GM19240 (cell line): ENCODE measurements at regions not wholly inside any gene's neighbourhood (a gene's known extent, or its start where the extent isn't known, plus 50 kb on each side); places are given as distances from the start of the nearest gene placed in this dataset.

Source experiments
- DNase-seq: peaks from one replicate; pipeline ENCODE4 v3.0.0; 2011; ENCODE audit warnings: low spot score; ENCODE audit not compliant: insufficient read length

DNA sequence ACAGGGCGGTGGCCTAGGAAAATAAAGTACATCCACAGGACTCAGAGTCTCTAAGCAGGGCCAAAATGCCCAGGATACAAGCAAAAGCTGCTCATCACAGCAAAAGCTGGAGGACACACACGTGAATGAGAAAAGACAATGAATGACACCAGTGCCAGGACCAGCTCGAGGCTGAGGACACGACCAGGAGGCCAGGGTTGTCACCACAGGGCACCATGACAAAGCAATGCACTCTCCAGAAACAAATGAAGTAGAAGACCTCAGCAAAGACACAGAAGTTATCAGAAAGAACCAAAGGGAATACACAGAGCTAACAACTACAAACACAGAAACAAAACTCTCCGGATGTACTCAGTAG, 92.1 kb downstream of the FOXL3 start:
- no peak for DNase-seq

- DNase-seq: no peak
Measured at GRCh38 chr7:386385-386784, 96.4 kb downstream of the FOXL3 start.

DNA sequence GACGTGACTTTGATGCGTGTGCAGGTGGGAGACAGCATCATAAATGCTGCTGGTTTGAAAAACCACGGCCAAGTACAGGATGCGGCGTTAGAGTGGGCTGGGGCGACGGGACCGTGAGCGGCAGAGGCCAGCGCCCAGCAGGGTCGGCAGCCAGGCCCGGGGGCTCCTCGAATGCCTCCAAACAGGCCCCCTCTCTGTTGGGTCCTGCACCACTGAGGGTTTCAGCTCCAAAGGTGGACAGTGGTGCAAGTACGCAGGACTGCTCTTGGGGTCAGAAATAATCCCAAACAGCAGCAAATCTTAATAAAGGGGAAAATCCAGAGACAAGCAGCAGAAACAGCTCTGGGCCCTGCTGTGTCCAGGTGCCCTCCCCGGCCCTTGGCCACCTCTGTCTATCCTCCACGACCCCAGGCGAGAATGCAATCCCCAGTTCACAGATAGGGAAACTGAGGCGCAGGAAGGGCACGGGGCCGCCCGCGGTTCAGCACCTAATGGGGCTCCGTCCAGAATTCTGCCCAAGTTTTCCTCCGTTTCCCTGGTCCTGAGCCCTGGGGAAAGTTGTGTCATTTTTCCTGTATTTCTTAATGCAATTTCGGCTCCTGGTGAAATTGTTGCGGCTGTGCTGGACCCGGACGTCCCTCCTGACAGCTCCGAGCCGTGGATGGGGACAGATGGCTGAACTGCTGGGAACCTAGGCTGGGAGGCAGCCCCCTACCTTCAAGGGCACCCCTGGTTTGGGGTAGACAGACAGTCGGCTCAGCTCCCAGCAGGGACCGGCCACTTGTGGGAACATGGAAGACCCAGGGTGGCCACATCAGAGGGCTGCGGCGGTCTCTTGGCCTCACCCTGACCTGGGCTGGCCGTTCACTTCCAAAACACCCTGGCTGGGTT, 97.4 kb downstream of the FOXL3 start:
- DNase-seq: no peak

GRCh38 chr7:388023-388960, 98.3 kb downstream of the FOXL3 start:
- no peak for DNase-seq

GRCh38 chr7:388961-389701, 99.2 kb downstream of the FOXL3 start:
- DNase-seq: no peak

DNA sequence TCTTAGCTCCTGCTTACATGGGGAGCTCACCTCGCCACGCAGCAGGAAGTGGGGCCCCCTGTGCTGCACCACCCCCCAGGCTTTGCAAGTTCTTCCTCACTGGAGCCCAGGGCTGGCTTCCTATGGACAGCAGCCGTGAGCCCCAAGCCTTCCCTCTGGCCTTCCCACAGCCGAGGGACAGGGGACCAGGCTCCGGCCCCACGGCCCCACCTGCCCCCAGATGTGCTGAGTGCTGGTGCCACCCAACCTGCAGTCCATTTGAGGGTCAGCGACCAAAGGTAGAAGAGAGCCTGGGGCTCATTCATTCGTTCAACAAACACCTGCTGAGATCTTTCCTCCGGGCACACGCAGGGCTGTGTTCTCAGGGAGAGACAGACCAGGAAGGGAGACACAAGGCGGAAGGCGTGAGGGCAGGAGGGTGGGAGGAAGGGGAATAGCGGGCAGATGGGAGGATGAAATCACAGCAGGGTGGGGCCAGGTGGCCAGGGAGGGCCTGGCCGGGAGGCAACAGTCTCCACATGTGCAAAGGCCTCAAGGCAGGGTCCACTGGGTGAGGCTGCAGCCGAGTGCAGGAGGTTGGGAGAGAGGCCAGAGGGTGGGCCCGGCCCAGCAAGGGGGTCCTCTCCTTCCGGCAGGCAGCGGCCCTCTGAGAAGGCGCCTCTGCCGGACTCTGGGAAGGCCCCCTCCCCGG, 100.1 kb downstream of the FOXL3 start:
- no peak for DNase-seq

GRCh38 chr7:390761-391410, 100.9 kb downstream of the FOXL3 start:
- DNase-seq: no peak

DNA sequence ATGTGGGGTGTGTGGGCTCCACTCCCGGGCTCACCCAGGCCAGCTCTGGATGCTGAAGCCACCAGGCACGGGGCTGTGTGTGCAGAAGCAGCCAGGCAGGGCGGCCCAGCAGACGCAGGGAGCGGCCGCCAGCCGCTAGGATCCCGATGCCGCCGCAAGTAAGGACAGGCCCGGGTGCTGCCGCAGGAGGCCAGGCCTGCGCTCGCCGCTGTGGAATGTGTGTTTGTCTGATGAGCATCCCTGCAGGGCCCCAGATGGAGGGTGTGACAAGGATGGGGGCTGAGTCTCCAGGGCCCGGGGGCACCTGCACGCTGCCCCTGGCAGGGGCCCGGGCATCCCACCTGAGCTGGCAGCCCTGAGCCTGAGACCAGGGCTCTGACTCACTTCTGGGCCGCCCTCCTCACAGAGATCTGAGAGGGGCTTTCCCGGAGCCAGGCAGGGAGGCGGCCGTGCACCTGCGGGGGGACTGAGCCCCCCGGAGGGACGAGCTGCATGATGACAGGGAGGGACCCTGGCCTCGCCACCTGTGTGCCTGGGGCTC, 101.5 kb downstream of the FOXL3 start:
- no peak for DNase-seq

- DNase-seq: no peak
Measured at GRCh38 chr7:391961-392524, 102.1 kb downstream of the FOXL3 start.

- DNase-seq: no peak
Measured at GRCh38 chr7:392822-393221, 102.9 kb downstream of the FOXL3 start.

DNA sequence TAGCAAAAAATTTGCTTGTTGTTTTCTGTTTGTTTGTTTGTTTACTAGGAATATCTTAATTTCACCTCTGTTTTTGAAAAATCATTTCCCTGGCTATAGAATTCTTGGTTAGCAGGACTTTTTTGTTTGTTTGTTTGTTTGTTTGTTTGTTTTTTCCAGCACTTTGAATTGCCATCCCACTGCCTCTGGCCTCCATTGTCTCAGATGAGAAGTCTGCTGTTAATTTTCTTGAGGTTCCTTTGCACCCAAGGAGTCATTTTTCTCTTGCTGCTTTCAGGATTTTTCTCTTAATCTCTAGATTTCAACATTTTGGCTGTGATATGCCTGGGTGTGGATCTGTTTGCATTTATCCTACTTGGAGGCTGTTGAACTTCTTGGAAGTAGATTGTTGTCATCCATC, 105.7 kb downstream of the FOXL3 start:
- DNase-seq: no peak

DNA sequence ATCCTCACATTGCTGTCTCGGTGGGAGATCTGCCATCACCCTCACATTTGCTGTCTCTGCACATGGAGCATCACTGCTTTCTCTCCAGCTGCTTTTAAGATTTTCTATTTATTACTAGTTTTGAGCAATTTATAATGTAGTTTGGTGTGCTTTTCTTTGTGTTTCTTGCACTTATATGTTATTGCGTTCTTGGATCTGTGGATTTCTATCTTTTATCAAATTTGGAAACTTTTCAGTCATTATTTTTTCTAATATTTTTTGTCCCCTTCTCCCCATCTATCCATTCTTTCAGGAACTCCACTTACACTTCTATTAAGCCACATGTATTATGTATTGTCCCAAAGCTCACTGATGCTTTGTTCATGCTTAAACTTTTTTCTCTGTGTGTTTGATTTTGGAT, 108.9 kb downstream of the FOXL3 start:
- no peak for DNase-seq

GRCh38 chr7:400901-401485, 111.0 kb downstream of the FOXL3 start:
- no peak for DNase-seq

GRCh38 chr7:401495-401894, 111.5 kb downstream of the FOXL3 start:
- no peak for DNase-seq

DNA sequence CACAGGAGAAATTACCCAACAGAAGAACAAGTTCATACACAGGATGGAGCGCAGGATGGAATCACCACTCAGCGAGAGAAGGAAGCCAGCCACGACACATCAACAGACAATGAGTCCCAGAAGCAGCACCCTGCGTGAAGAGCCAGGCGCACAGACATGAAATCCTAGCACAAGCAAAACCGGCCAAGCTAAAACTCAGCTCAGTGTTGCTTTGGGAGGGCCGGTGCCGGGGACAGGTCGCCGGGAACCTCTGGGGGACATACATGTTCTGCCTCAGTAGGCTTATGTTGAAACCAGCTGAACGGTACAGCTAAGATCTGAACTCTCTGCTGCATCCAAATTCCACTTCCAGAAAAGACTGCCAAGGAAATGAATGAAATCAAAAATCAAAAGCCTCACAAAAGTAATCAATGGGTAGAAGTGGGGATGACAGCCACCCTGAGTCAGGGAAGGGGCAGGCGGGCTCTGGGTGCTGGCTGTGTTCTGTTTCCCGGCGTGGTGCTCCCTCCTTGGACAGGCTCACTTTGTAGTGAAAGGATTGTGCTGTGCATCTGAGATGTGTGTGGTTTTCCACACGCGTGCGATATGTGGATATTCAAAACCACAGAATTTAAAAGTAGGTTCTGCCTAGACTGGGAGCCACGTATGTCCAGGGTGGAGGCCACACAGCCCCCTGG, 114.7 kb downstream of the PDGFA start:
- DNase-seq: no peak

- no peak for DNase-seq
Measured at GRCh38 chr7:405489-406211, 114.0 kb downstream of the PDGFA start.

GRCh38 chr7:407721-408539, 111.7 kb downstream of the PDGFA start:
- no peak for DNase-seq
